Activated CD8-positive, alpha-beta memory T cell treated with anti-CD3 and anti-CD28 coated beads for 36 hours (primary cell): ENCODE measurements at regions not wholly inside any gene's neighbourhood (a gene's known extent, or its start where the extent isn't known, plus 50 kb on each side); places are given as distances from the start of the nearest gene placed in this dataset.
"Not testable (repeated sequence)": the region's sequence is repeated elsewhere in the genome, so short reads cannot be mapped to it uniquely, and the experiment has no call there.

ENCODE experiments used
- CTCF ChIA-PET: fragments of 350-600 bp; sonication (Branson Sonifier 250); formaldehyde crosslinking; loops from one replicate; lab custom pipeline; 2021; ENCODE audit warnings: antibody characterized with exemption; lab: Charles Lee
- POLR2A ChIA-PET: fragments of 350-600 bp; sonication (Branson Sonifier 250); formaldehyde crosslinking; loops from one replicate; lab custom pipeline; 2021; ENCODE audit warnings: antibody characterized with exemption; lab: Charles Lee

- ChIA-PET CTCF (interaction anchor here (0.7 to 1.3 kb wide), 2 partner anchors 63 to 105 kb away, joined by 3 read pairs; no protein-coding TSS in a partner anchor), POLR2A (interaction anchor here (0.6 to 0.7 kb wide), 2 partner anchors 19 to 104 kb away, joined by 3 read pairs; no protein-coding TSS in a partner anchor)
Observed at GRCh38 chr6:90369024-90369519, 72.4 kb upstream of the BACH2 start.

GRCh38 chr6:90368601-90369000 lies 72.0 kb upstream of the BACH2 start:
- ChIA-PET CTCF (interaction anchor here (0.7 to 1.3 kb wide), 3 partner anchors 63 to 105 kb away, joined by 3 read pairs; no protein-coding TSS in a partner anchor), POLR2A (interaction anchor here (0.6 to 0.7 kb wide), 4 partner anchors 17 to 105 kb away, joined by 3 to 4 read pairs (median 3); partner anchors contain the start of gene BACH2)

- ChIA-PET CTCF (interaction anchor here (0.7 kb wide), 1 partner anchor 78 kb away, joined by 3 read pairs; no protein-coding TSS in a partner anchor), POLR2A (interaction anchor here (0.6 kb wide), 2 partner anchors 16 to 71 kb away, joined by 3 to 4 read pairs; partner anchors contain the start of gene BACH2)
Observed at GRCh38 chr6:90368001-90368400, 71.4 kb upstream of the BACH2 start.

GRCh38 chr6:90365565-90366219 lies 69.0 kb upstream of the BACH2 start:
- POLR2A ChIA-PET = no interaction called here
- CTCF ChIA-PET = interaction anchor here (0.5 kb wide), 1 partner anchor 98 kb away, joined by 3 read pairs; no protein-coding TSS in a partner anchor

- POLR2A ChIA-PET = no interaction called here
- CTCF ChIA-PET = no interaction called here
Observed at GRCh38 chr6:90365002-90365401, 68.4 kb upstream of the BACH2 start.

- ChIA-PET CTCF (no interaction called here), POLR2A (no interaction called here)
Observed at GRCh38 chr6:90364286-90364685, 67.6 kb upstream of the BACH2 start.

GRCh38 chr6:90362318-90362717 lies 65.7 kb upstream of the BACH2 start:
- CTCF ChIA-PET = no interaction called here
- POLR2A ChIA-PET = no interaction called here

- ChIA-PET CTCF (interaction anchor here (2.2 kb wide), 1 partner anchor 32 kb away, joined by 6 read pairs; no protein-coding TSS in a partner anchor), POLR2A (no interaction called here)
Observed at GRCh38 chr6:90361174-90361573, 64.5 kb upstream of the BACH2 start.

GRCh38 chr6:90358036-90358770 lies 61.6 kb upstream of the BACH2 start:
- POLR2A ChIA-PET, CTCF ChIA-PET: not testable (repeated sequence)

- ChIA-PET CTCF (interaction anchor here (1.4 kb wide), 1 partner anchor 123 kb away, joined by 4 read pairs; no protein-coding TSS in a partner anchor), POLR2A (no interaction called here)
Observed at GRCh38 chr6:90356012-90356421, 59.4 kb upstream of the BACH2 start.

GRCh38 chr6:90354961-90355360 lies 58.3 kb upstream of the BACH2 start:
- ChIA-PET CTCF (interaction anchor here (1.4 kb wide), 1 partner anchor 124 kb away, joined by 4 read pairs; no protein-coding TSS in a partner anchor), POLR2A (no interaction called here)

- ChIA-PET CTCF (interaction anchor here (1.4 kb wide), 1 partner anchor 11 kb away, joined by 3 read pairs; no protein-coding TSS in a partner anchor), POLR2A (interaction anchor here (0.9 to 1.2 kb wide), 2 partner anchors 17 to 56 kb away, joined by 4 to 5 read pairs; no protein-coding TSS in a partner anchor)
Observed at GRCh38 chr6:90351696-90352095, 55.1 kb upstream of the BACH2 start.

- POLR2A ChIA-PET = interaction anchor here (0.9 to 1.2 kb wide), 2 partner anchors 18 to 55 kb away, joined by 4 to 5 read pairs; no protein-coding TSS in a partner anchor
Observed at GRCh38 chr6:90350689-90351554, 54.3 kb upstream of the BACH2 start.

GRCh38 chr6:90347411-90347851 lies 50.8 kb upstream of the BACH2 start:
- ChIA-PET POLR2A (interaction anchor here (0.9 to 1.2 kb wide), 2 partner anchors 51 to 55 kb away, joined by 4 read pairs; partner anchors contain the start of gene BACH2), CTCF (interaction anchor here (1.2 kb wide), 1 partner anchor 52 kb away, joined by 3 read pairs; no protein-coding TSS in a partner anchor)

More at GRCh38 chr6:90350689-90351554, 54.3 kb upstream of the BACH2 start:
- CTCF ChIA-PET = interaction anchor here (1.4 kb wide), 1 partner anchor 10 kb away, joined by 3 read pairs; no protein-coding TSS in a partner anchor

GRCh38 chr6:90346729-90347128 lies 50.1 kb upstream of the BACH2 start:
- POLR2A ChIA-PET = interaction anchor here (1.2 kb wide), 1 partner anchor 51 kb away, joined by 4 read pairs; the partner anchor contains the start of gene BACH2
- CTCF ChIA-PET = interaction anchor here (1.2 kb wide), 1 partner anchor 51 kb away, joined by 3 read pairs; no protein-coding TSS in a partner anchor
